A549 (cell line): ENCODE measurements at regions not wholly inside any gene's neighbourhood (a gene's known extent, or its start where the extent isn't known, plus 50 kb on each side); places are given as distances from the start of the nearest gene placed in this dataset.

ENCODE experiments used
- BCL3 ChIP-seq: fragments of >200 bp; sonication (Bioruptor Twin); formaldehyde crosslinking; IDR thresholded peaks from 3 replicates; pipeline ENCODE4 v1.6.1; 2016
- CEBPB ChIP-seq, 2 experiments: fragments of >200 bp in 1 of 2; sonication (Bioruptor Twin) in 1 of 2; formaldehyde crosslinking in 1 of 2; IDR thresholded peaks; 2 replicates each; pipeline ENCODE4 v1.6.1; 2012 to 2016
- CTCF ChIP-seq: fragments of >200 bp; sonication (Bioruptor Twin); formaldehyde crosslinking; IDR thresholded peaks from 3 replicates; pipeline ENCODE4 v1.5.1; 2016
- EP300 ChIP-seq, 2 experiments: fragments of >200 bp; sonication (Bioruptor Twin); formaldehyde crosslinking; IDR thresholded peaks; 2 replicates in 1 of 2; 3 replicates in 1 of 2; pipeline ENCODE4 v1.6.1; 2016 to 2017
- GATA3 ChIP-seq: IDR thresholded peaks from 2 replicates; pipeline ENCODE4 v1.6.1; 2012; ENCODE audit warnings: borderline replicate concordance
- POLR2A ChIP-seq: IDR thresholded peaks from 2 replicates; pipeline ENCODE4 v1.6.1; 2012; ENCODE audit warnings: mild to moderate bottlenecking, low read length
- RAD21 ChIP-seq, 2 experiments: fragments of >200 bp in 1 of 2; sonication (Bioruptor Twin) in 1 of 2; formaldehyde crosslinking in 1 of 2; IDR thresholded peaks in 1 of 2; conservative IDR thresholded peaks in 1 of 2; 2 replicates in 1 of 2; 3 replicates in 1 of 2; pipeline ENCODE4 v1.6.1; 2012 to 2018; ENCODE audit warnings: inconsistent platforms in 1 of 2
- REST ChIP-seq: fragments of 200-600 bp; sonication (generic); IDR thresholded peaks from 2 replicates; pipeline ENCODE4 v1.6.1; 2016; ENCODE audit warnings: antibody characterized with exemption, mild to moderate bottlenecking, moderate library complexity
- TF ChIP-seq, protein P1 (sequence below): fragments of 450-650 bp; IDR thresholded peaks from 2 replicates; pipeline ENCODE4 v1.6.1; 2014; ENCODE audit warnings: antibody characterized with exemption

- TF ChIP-seq RAD21 (conservative IDR thresholded peaks at IDR 0.05 in 1 of 2, IDR thresholded peaks at IDR 0.05 in 1 of 2) (peak in 1 of 2 experiments; percentile 21; a peak in 1 of 5 replicates), CTCF (no peak), CEBPB (IDR thresholded peaks at IDR 0.05) (no peak), REST (no peak), EP300 (IDR thresholded peaks at IDR 0.05) (no peak), POLR2A (no peak), BCL3 (no peak), GATA3 (no peak)
- TF ChIP-seq, protein P1, sequence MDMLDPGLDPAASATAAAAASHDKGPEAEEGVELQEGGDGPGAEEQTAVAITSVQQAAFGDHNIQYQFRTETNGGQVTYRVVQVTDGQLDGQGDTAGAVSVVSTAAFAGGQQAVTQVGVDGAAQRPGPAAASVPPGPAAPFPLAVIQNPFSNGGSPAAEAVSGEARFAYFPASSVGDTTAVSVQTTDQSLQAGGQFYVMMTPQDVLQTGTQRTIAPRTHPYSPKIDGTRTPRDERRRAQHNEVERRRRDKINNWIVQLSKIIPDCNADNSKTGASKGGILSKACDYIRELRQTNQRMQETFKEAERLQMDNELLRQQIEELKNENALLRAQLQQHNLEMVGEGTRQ: no peak
Observed at GRCh38 chr9:89945133-89945532, 340.3 kb downstream of the GADD45G start.
